Fibroblast of peridontal ligament (primary cell): ENCODE measurements at regions not wholly inside any gene's neighbourhood (a gene's known extent, or its start where the extent isn't known, plus 50 kb on each side); places are given as distances from the start of the nearest gene placed in this dataset.
A peak's percentile ranks its signal among the peaks of the same experiment; 100 is the strongest.

Source experiments
- DNase-seq: peaks from one replicate; pipeline ENCODE4 v3.0.0-alpha.2; 2010; ENCODE audit errors: extremely low read depth

DNA sequence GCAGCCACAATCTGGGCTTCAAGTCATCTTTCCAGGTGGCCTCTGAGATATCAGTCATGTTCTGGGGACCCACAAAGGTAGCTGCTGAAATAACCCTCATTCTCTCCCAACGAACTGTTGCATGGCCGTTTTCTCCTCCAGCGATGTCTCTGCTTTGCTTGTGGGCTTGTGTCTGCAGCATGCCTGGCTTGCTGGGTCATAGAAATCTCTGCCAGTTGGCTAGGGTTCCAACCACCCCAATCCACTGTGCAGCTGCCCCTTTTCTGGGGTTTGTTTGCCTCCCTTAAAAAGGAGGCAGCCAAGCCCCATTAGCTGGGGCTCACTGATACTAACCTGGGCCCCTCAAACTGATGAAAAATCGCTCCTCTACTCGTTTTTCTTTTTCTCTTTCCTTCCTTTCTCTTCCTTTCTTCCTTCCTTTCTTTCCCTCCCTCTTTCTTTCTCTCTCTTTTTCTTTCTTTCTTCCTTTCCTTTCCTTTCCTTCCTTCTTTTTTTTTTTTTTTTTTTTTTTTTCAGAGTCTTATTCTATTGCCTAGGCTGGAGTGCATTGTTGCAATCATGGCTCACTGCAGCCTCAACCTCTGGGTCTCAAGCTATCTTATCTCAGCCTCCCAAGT, 680.0 kb downstream of the EPHA4 start:
- no peak for DNase-seq

DNA sequence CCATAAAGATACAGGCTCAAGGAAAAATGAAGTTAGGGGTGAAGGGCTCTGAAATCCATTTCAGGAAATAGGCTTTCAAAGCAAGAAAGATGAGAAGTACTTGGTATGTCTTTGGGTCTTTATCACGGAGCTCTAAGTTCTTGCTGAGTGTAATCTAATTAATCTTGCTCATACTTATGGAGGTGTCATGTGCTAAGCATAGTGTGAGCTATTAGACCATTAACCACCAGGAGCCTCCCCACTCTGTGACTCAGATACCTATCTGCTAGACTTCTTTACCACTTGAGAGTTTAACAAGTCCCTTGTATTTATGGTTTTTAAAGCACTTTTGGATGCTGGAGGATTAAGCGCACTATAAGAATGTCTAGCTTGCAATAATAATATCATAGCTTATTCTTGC, 678.7 kb downstream of the EPHA4 start:
- DNase-seq = no peak

DNA sequence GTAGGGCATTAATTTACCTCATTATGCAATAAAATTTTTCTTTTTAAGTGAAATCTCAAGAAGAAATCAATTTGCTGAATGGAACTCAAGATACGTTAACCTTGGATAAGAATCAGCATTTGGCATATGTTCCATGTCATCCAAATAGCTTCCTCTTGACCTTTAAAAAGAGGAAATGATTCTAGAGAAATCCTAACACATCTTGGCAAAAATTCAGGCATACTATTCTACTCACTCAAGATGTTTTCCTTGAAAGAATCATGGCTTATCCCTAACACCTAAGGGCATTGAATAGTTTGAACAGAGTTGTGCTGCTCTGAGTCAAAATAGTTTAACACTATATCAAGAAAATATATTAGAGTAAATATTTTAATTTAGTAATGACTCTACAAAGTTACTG, 678.0 kb downstream of the EPHA4 start:
- no peak for DNase-seq

DNA sequence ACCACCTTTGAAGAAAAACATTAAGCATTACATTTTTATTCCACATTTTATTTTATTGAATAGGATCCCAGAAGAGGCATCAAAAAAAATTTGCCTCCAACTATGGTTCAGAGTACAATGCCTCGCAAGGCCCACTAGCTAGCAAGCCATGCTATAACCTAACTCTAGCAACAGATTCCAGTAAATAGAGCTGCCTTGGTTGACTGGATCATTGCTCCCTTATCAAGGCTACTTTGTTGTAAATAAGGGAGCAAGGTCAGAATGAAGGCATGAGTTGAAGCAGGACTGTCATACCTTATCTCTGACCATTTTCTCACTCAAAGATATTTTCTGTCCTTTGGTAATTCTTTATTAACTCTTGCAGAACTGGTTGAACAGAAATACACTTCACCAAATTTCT, 672.6 kb downstream of the EPHA4 start:
- no peak for DNase-seq

DNA sequence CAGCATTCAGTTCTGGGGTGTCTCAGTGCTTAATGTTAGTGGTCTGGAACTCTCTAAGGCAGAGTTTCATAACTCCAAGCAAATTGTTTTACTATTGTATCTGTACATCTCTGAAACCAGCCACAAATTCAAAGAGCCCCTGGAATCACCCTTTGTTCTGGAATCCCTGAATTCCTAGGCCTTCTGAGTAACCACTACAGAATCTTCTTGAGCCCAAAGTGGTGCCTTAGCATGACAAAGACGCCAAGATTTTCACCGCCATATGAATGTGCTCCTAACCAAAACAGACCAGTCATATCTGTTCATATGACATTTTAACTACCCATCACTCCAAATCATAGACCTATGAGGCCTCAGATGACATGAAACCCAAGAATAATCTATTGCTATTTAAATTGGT, 668.1 kb downstream of the EPHA4 start:
- DNase-seq = no peak

DNA sequence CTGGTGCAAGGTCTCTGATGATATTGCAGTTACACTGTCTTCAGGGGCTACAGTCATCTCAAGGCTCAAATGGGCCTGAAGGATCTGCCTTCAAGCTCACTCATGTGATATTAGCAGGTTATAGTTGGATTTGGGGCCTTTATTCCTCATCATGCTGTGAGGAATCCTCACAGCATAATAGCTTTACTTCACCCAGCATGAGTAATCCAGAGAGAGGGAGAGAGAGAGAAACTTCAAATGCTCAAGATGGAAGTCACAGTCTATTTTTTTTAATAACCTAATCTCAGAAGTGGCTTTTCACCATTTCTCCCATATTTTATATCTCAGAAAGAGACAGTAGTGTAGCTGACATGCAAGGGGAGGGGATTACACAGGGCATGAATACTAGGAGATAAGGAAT, 658.7 kb downstream of the EPHA4 start:
- no peak for DNase-seq

GRCh38 chr2:220915092-220915623, 656.9 kb downstream of the EPHA4 start:
- no peak for DNase-seq

DNA sequence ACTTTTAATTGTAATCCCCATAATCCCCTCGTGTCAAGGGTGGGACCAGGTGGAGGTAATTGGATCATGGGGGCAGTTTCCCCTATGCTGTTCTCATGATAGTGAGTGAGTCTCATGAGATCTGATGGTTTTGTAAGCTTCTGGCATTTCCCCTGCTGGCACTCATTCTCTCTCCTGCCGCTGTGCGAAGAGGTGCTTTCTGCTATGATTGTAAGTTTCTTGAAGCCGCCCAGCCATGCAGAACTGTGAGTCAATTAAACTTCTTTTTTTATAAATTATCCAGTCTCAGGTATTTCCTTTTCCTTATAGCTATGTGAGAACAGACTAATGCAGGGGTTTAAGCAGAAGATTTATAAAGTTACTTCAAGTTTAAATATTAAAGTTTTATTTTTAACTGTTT, 655.2 kb downstream of the EPHA4 start:
- DNase-seq = no peak

- DNase-seq = peak; percentile 13
Observed at GRCh38 chr2:220930271-220931076, 641.6 kb downstream of the EPHA4 start.

GRCh38 chr2:220931491-220931890, 640.6 kb downstream of the EPHA4 start:
- DNase-seq = no peak

GRCh38 chr2:220932041-220932440, 640.1 kb downstream of the EPHA4 start:
- DNase-seq = no peak

- DNase-seq = no peak
Observed at GRCh38 chr2:220935789-220936321, 636.2 kb downstream of the EPHA4 start.

- no peak for DNase-seq
Observed at GRCh38 chr2:220936641-220937197, 635.4 kb downstream of the EPHA4 start.

- DNase-seq = no peak
Observed at GRCh38 chr2:220937245-220937644, 634.9 kb downstream of the EPHA4 start.

DNA sequence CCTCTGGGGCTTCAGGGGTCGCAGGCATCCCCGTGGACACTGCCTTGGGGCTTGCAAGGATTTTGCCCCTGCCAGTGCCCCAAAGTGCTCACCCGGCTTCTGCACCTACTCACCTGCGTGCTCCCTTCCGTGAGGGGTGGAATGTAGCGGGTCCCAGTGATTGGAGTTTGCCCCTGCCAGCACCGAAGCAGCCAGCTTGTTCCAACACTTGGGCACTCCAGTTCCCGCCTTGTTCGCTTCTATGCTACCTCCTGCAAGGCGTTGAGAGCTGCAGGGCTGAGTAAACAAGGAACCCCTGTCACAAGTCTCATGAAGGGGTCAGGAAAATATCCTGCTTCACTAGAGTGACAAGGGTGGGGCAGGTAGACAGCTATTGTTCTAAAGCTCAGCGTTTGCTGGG, 631.5 kb downstream of the EPHA4 start:
- no peak for DNase-seq

DNA sequence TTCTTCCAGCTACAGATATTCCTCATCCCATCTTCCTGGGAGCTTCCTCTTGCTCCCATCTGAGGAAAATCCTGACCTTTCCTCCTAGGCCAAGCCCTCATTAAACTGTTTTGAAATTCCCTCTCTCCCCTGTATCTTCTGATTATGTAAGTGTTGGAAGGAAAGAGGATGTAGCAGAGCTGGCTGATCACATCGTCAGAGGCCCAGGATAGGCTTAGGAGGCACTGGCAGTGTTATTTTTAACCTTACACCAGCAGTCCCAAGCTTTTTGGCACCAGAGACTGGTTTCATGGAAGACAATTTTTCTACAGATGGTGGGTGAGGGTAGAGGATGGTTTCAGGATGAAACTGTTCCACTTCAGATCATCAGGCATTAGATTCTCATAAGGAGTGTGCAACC, 630.4 kb downstream of the EPHA4 start:
- DNase-seq = no peak

- no peak for DNase-seq
Observed at GRCh38 chr2:220946552-220946951, 625.6 kb downstream of the EPHA4 start.

DNA sequence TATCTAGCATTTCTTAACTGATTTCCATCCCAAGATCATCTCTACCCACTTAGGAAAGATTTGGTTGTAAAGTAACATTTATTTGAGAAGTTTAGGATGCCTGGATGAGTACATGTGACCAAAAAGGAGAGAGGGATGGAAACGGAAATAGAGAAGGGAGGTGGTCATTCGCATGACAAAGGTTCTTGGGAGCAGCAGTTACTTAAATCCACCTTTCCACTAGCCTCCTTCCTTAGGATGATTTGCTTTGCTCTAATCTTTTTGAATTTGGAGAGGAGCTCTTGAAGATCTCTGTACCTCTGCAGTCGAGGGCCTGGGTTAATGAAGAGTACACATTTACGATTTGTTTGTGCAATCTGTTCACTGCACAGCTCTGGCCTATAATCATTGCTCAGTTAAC, 623.5 kb downstream of the EPHA4 start:
- no peak for DNase-seq

GRCh38 chr2:220949466-220949865, 622.6 kb downstream of the EPHA4 start:
- DNase-seq = no peak

- DNase-seq = no peak
Observed at GRCh38 chr2:220955776-220956175, 616.3 kb downstream of the EPHA4 start.

- no peak for DNase-seq
Observed at GRCh38 chr2:220956429-220956828, 615.7 kb downstream of the EPHA4 start.

GRCh38 chr2:220959391-220959802, 612.7 kb downstream of the EPHA4 start:
- no peak for DNase-seq
